Effector CD8-positive, alpha-beta T cell (primary cell): ENCODE measurements at regions not wholly inside any gene's neighbourhood (a gene's known extent, or its start where the extent isn't known, plus 50 kb on each side); places are given as distances from the start of the nearest gene placed in this dataset.

ENCODE experiments used
- DNase-seq: peaks from one replicate; lab custom pipeline; 2025; lab: John Stamatoyannopoulos, UW

- DNase-seq, result no peak
Measured at GRCh38 chr1:101081496-101082488, 56.2 kb upstream of the DPH5 start.

- no peak for DNase-seq
Measured at GRCh38 chr1:101080859-101081258, 55.3 kb upstream of the DPH5 start.

GRCh38 chr1:101079341-101079740 lies 53.8 kb upstream of the DPH5 start:
- no peak for DNase-seq

GRCh38 chr1:101077849-101078248 lies 52.3 kb upstream of the DPH5 start:
- no peak for DNase-seq

- DNase-seq, result no peak
Measured at GRCh38 chr1:101075926-101076325, 50.3 kb upstream of the DPH5 start.
